C1 segment of cervical spinal cord (tissue), 14 donors: ENCODE measurements at regions not wholly inside any gene's neighbourhood (a gene's known extent, or its start where the extent isn't known, plus 50 kb on each side); places are given as distances from the start of the nearest gene placed in this dataset.
"Not testable (repeated sequence)": the region's sequence is repeated elsewhere in the genome, so short reads cannot be mapped to it uniquely, and the experiment has no call there.

Source experiments
- DNase-seq, 14 donors: peaks; one replicate each; lab custom pipeline; 2025; lab: John Stamatoyannopoulos, UW

DNA sequence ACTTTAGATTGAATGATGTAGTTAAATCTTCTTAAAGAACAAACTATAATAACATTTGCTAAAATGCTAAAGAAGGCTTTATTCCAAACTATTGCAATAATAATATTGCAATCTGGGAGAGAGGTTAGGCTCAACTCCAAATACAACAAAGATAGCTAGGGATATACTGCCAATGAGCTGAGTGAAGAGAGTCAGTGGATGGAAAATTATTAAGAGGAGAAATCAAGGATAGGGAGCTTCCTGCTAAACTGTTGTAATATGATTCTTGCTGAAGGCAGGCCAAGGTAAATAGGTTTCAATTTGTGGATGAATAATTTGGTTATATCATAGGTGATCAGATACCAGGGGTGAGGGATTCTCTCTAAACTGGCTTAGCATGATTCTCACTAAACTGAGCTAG lies 1651.5 kb downstream of the EFNA5 start:
- no peak for DNase-seq

DNA sequence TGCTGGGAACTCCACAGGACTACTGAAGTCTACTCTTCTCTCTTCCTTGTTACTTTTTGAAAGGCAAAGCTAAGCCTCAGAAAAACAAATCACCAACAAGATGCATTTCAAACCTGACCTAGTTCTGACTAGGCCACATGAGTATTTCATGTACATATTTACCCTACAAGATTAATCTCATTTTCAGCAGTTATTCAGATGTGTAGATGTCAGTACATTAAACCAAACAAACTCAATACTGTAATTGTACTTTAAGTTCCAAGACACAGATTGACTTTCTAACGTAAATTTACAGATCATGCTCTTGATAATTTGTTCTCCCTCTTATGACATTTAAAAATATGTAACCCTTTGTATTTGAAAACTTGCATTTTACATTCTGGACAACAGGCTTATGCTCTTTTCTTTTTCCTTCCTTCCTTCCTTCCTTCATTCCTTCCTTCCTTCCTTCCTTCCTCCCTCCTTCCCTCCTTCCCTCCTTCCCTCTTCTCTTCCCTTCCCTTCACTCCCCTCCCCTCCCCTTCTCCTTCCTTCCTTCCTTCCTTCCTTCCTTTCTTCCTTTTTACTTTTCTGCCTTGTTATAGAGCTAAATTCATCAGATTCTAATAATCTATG lies 1653.4 kb downstream of the EFNA5 start:
- DNase-seq, result no peak

GRCh38 chr5:106014262-106014661 lies 1656.5 kb downstream of the EFNA5 start:
- no peak for DNase-seq

DNA sequence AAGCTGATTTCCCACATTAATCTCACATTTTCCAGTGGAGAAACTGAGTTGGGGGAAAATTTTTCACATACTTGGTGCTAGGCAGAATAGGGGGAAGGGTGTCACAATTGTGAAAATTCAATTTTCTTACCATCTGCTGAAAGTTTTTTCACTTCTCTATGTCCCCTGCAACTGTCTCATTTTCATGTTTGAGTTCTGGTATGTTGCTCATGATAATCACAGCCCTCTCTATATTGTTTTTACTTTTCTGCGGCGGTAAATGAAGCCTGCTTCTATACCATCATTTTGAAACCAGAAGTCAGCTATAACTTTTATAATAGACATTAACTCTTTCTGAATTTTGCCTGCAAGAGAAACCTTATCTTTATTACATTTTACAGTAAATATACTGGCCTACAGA lies 1664.5 kb downstream of the EFNA5 start:
- DNase-seq, result no peak

GRCh38 chr5:105998991-105999390 lies 1671.7 kb downstream of the EFNA5 start:
- DNase-seq, result not testable (repeated sequence)

GRCh38 chr5:105993027-105993426 lies 1677.7 kb downstream of the EFNA5 start:
- no peak for DNase-seq

- no peak for DNase-seq
Measured at GRCh38 chr5:105982526-105982925, 1688.2 kb downstream of the EFNA5 start.

DNA sequence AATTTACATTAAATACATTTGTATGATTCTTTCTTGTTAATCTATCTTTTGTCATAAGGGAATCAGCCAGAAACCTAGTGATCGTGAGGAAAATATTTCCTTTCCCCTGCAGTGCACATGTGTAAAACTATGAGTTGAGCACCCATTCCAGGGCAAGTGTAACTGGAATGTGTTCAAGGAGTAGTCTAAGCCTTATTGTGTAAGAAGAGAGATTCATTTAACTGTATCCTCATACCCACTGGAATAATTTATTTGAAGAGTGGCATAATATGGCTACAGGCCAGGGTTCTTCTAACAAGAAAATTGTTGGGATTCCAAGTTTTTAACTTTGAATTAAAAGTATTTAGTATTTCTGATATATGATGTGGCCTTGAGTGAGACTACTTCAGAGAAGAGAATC lies 1692.7 kb downstream of the EFNA5 start:
- no peak for DNase-seq

GRCh38 chr5:105977163-105977562 lies 1693.6 kb downstream of the EFNA5 start:
- no peak for DNase-seq

- no peak for DNase-seq
Measured at GRCh38 chr5:105970919-105971318, 1699.8 kb downstream of the EFNA5 start.

DNA sequence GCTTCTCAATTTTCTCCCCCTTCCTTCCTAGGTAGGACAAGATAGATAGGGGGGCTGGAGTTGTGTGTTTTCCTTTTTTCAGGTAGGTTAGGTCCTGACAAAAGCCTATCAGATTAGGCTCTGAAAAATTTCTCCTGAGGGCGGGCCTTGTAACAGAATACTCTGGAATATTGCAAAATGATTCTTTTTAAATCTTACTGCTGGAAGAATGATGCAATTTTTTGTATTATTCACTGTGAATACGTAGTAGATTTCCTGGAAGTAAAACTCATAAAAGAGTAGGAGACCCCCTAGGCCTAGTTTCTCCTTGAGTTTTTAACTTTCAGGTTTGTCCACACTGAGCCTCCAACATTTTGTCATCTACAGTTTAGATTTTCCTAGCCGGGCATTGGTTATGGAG lies 1701.8 kb downstream of the EFNA5 start:
- no peak for DNase-seq

GRCh38 chr5:105963696-105964255 lies 1707.0 kb downstream of the EFNA5 start:
- no peak for DNase-seq

- DNase-seq, result no peak
Measured at GRCh38 chr5:105961572-105961971, 1709.2 kb downstream of the EFNA5 start.

GRCh38 chr5:105956456-105957196 lies 1714.1 kb downstream of the EFNA5 start:
- DNase-seq, result no peak

DNA sequence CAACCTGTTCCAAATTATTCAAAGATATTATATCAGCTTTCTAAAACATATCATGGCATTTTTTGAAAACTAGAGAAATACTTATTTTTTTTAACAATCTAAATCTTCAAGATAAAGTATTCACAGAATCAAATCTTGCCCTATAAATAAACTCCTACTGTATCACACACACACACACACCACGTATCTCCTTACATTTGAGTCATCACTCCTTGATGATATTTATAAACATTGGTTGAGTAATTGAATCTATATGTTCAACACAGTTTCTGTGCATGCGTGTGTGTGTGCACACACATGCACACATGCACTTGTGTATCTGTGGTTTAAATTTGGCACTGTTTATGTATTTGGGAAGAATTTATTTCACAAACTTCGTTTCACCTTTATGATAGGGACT lies 1716.4 kb downstream of the EFNA5 start:
- DNase-seq, result no peak

DNA sequence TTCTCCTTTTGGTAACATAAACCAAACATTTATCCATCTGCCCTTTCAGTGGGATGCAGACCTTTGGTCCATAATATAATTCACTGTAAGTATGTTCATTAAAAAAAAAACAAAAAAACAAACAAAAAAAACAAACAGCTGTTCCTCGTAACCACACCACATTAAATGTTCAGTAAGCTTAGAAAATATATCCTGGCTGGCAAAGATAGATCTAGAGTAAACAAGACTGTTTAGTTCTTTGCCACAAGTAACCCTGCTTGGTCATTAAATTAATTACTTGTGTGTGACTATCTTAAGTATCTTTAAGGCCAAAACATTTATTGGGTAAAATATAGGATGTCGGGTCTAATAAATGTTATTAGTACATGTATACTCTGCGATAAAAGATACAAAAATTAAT lies 1717.1 kb downstream of the EFNA5 start:
- DNase-seq, result no peak

DNA sequence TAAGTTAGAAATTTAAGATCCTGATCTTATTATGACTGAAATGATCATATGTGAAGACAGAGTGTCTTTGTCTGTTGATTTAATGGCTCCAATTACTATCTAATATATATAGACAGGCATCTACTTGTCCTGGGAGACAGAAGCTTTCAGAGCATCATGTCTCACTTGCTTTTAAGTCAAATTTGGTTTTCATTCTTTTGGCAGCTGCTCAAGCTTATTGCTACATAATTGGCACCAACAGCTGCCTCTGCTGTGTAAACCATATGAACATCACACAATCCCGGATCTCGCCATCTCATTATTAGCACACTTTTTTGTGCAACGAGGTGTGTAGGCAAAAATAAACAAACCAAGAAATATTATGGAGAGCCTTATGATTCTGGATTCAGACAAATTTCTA lies 1717.9 kb downstream of the EFNA5 start:
- DNase-seq, result no peak

- no peak for DNase-seq
Measured at GRCh38 chr5:105947461-105947860, 1723.3 kb downstream of the EFNA5 start.

DNA sequence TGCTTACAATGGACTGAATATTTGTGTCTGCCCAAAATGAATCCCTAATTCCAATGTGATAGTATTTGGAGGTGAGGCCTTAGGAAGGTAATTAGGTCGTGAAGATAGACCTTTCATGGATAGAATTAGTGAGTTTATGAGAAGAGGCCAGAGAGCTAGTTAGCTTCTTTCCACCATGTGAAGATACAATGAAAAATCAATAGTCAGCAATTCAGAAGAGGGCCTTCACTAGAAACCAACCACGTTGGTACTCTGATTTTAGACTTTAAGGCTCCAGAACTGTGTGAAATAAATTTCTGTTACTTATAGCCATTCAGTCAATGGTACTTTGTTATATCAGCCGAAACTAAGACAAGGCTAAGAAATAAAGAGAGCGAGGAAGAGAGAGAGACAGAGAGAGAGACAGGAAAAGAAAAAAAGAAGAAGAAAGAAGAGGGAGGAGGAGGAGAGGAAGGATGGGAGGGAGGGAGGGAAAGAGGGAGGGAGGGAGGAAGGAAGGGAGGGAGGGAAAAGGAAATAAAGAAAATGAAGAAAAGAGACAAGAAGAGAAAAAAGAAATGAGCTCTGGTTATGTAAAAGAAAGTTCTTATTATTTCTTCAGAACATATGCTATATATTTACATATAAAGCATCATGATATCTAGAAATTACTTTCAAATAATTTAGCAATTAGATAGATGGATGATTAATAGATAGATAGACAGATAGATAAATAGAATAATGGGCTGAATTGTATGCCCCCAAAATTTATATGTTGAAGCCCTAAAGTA lies 1725.3 kb downstream of the EFNA5 start:
- no peak for DNase-seq

- no peak for DNase-seq
Measured at GRCh38 chr5:105940181-105940580, 1730.6 kb downstream of the EFNA5 start.

DNA sequence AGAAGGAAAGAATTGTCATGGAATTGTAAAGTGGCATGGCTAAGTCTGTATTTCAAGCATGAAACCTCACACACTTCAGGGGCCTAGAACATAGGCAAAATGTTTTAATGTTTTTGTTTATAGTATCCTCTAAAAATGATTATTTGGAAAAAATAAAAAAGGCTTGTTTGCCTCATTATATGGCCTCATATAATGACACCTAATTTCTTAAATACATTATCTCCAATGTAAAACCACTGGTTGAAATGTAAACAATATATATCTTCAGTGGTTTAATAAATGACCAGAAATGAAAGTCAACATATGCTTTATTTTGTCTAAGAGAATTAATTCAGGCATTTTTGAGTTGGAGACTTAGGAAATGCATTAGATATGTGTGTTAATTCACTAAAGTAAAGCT lies 1736.6 kb downstream of the EFNA5 start:
- no peak for DNase-seq

GRCh38 chr5:105931881-105932421 lies 1738.8 kb downstream of the EFNA5 start:
- no peak for DNase-seq
